Activated CD4-positive, alpha-beta T cell treated with anti-CD3 and anti-CD28 coated beads for 24 hours (primary cell): ENCODE measurements at regions not wholly inside any gene's neighbourhood (a gene's known extent, or its start where the extent isn't known, plus 50 kb on each side); places are given as distances from the start of the nearest gene placed in this dataset.

Experiments
- DNase-seq, 2 donors: peaks; one replicate each; pipeline ENCODE4 v3.0.0-alpha.2; 2020; ENCODE audit warnings: low read depth in 2 of 2

DNA sequence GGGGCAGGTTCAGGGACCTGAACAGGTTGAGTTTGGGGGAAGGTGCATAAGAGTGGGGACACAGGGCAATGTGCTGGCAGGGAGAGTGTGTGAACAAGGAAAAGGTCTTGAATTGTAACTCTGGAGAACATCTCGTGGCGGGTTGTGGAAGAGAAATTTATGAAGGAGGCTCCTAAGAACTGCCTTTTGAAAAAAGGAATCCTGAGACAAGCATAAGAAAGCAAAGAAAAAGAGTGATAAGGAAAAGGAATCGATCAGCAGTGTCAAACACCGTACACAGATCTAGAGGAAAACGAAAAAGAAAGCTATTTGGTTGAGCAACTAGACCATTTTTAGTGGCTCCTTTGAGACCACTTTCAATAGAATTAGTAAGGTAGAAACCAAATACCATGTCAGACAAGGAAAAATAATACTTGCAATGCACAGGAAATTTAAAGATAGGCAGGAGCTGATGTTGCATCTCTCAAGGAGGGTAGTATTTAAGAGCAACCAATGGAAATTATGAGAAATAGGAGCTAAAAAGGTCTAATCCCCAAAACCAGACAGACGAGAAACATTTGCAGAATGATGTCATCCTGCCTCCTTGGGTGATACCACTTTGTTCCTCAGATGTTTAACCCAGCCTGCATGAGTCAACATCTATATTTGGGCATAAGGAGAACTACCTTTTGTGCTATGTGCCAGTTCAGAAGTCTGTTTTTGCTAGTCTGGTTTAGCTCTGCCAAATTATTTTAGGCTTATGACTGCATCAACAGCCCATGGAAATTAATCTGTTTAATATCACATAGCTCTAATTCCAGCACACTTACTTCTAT lies 64.5 kb upstream of the STK38L start:
- DNase-seq, result peak in 1 of 2 donors; percentile 17

DNA sequence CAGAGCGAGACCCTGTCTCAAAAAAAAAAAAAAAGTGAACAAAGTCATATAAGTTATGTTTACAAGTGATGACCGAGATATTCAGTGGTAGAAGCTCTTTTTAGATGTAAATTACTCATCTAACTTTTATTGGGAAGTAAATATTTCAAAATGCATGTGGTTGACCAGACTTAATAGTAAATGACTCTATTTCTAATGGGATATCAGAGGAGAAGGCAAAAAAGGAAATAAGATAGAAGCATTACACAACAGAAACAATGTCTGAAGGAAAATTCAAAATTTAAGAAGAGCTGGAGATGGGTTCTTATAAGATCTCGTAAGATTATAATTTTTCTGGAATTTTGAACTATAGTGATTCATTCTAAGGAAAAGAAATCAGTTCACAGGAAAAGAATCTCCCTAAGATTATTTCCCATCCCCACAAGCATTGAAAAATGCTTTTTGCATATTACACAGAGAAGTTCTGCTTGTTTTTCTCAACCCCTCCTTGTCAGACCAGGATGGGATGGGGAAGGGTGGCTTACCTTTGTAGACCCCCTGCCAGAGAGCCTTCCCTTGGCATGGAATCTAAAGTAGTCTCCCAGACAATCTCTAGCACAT lies 63.1 kb upstream of the STK38L start:
- DNase-seq, result no peak

DNA sequence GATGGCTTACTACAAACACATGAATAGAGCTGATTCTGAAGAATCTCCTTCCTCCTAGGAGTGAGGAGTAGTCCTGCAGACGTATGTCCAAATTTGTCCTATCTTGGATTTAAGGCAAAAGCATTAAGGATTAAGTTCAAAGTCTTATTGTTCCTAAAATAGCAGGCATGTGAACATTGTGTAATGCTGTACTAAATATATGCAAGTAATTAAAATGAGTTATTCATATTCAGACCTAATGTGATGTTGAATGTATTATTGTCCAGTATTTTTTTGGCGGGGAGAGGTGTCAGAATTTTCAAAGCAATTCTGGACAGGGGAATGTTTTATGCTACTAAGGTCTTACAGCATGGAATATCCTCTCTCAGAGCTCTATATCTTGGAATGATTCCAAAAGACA lies 60.7 kb upstream of the STK38L start:
- no peak for DNase-seq

DNA sequence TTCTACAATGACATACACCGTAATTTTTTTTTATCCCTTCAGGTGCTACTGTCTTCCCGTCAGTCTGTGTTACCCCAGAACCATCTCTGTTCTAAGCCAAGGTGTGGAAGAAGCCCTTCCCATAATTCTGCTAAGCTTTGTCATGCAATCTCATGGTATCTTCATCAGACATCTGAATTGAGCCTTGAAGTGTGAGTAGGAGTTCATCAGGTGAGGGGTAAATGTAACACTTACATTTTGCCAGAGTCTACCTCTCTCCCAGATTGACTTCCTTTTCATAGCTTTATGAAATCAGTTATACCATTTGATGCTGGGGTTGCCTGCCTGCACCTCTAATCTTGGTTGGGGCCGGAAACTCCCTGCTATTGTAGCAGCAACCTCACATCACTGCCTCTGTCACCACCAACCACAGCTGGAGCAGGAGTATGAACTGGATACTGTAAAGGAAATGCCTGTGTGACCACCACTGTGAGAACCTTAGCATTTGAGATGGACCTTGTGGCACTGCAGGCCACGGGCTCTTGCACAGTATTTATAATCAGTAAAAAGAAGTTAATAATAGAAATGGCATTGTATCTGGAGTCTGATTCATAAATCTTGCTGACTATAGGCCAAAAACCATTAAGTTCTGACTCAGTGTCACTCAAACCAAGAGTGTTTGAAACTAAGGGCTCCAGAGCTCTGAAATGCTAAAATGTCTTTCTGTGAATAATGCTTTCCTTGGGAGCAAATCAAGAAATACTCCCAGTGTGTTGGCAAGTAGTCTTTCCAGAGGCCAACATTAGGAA lies 58.7 kb upstream of the STK38L start:
- DNase-seq, result no peak

- DNase-seq, result no peak
Observed at GRCh38 chr12:27186022-27186839, 57.9 kb upstream of the STK38L start.

- no peak for DNase-seq
Observed at GRCh38 chr12:27187697-27188096, 56.4 kb upstream of the STK38L start.

GRCh38 chr12:27190761-27191160 lies 53.3 kb upstream of the STK38L start:
- no peak for DNase-seq

- DNase-seq, result no peak
Observed at GRCh38 chr12:27191531-27191930, 52.6 kb upstream of the STK38L start.

DNA sequence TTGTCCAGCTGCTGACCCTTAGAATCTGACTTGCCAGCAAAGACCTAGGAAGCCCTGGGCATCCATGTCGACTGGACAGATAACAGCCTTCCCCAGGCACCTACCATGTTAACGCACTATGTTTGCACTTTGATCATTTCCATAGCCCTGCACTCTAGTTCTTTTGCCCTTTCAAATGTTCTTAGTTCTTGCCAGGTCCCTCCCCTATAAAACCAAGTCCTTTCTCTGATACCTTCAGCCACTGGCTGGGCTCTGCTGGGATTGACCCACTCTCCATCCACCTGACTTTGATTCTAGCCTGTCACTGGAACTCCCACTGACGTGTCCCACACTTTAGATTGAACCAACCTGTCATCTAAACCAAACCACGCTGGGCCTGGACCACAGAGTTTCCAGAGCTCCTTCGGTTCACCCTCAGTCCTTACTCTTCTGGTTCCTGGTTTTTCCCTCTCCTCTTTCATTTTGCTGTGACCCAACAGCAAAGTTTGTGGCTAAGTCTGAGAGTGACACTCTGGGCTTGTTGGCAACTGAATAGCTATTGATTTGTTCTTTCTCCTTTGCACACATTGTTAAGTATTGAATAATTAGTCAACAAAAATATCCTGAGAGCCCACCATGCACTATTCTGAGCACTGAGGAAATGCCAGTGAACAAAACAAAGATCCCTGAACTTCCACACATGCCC lies 51.8 kb upstream of the STK38L start:
- DNase-seq, result no peak

- DNase-seq, result no peak
Observed at GRCh38 chr12:27193106-27193505, 51.0 kb upstream of the STK38L start.

DNA sequence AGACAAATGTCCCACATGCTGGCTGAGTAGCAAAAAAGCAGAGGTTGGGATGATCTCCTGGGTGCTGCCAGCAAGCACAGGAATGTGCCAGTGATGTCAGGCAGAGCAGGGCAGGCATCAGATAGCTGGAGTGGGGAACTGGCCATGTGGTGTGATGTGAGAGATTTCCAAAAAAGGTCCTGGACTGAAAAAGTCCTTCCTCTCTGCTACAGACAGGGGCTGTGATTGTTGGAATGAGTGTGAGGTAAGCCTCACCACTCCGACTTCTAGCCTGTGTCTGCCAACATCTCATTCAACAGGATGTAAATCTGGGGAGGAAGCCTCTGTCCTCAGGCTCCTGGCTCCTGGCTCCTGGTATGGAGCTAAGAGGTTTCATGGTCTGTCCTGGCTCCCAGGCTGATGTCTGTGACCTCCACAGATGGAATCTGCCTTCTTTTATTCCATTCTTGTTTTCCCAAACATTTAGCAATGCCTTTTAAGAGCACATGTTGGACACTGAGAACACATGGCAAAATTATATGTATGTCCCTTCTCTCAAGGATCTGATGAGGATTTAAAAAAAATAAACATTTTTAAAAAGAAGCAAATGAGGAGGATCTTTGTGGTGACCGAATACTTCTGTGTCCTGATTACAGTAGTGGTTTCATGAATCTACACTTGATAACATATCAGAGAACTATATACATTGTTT lies 50.1 kb upstream of the STK38L start:
- no peak for DNase-seq
